SK-N-SH (cell line): ENCODE measurements at regions not wholly inside any gene's neighbourhood (a gene's known extent, or its start where the extent isn't known, plus 50 kb on each side); places are given as distances from the start of the nearest gene placed in this dataset.

Experiments used
- CTCF ChIA-PET: fragments of 300-600, 350-600 bp; formaldehyde crosslinking; extraction: SDS; loops from one replicate; lab custom pipeline; 2021; lab: Yijun Ruan, JAX
- POLR2A ChIA-PET: fragments of 350-600 bp; sonication (Branson Sonifier 250); formaldehyde crosslinking; extraction: SDS; loops from one replicate; lab custom pipeline; 2020; ENCODE audit warnings: antibody characterized with exemption, inconsistent platforms; lab: Yijun Ruan, JAX
- DNase-seq: peaks from one replicate; pipeline ENCODE4 v3.0.0; 2012
- H2AFZ ChIP-seq: fragments of 200-600 bp; sonication (generic); 2 replicates; pipeline ENCODE4 v1.8.1; 2016; ENCODE audit warnings: antibody characterized with exemption, mild to moderate bottlenecking, low read depth
- H3F3A ChIP-seq: fragments of 200-600 bp; sonication (generic); replicated peaks from 2 replicates; pipeline ENCODE3; 2016; ENCODE audit warnings: antibody characterized with exemption, mild to moderate bottlenecking; ENCODE audit not compliant: insufficient read depth
- H3K27ac ChIP-seq, 2 experiments: fragments of 200-500 bp in 1 of 2; fragments of 200-600 bp in 1 of 2; sonication (Bioruptor generic) in 1 of 2; sonication (generic), shearing (Covaris generic) in 1 of 2; 2 replicates each; pipeline versions ENCODE4 v1.5.1 to v1.6.1; 2014 to 2016; ENCODE audit warnings: low read depth in 2 of 2, inconsistent platforms in 1 of 2, low read length in 1 of 2, mild to moderate bottlenecking in 1 of 2, mixed read lengths in 1 of 2
- H3K27me3 ChIP-seq: fragments of 200-600 bp; sonication (generic), shearing (Covaris generic); 2 replicates; pipeline ENCODE4 v1.6.1; 2016; ENCODE audit warnings: mixed run types; ENCODE audit not compliant: insufficient read depth
- H3K36me3 ChIP-seq, 2 experiments: fragments of 200-500 bp in 1 of 2; fragments of 200-600 bp in 1 of 2; sonication (Bioruptor generic) in 1 of 2; sonication (generic) in 1 of 2; replicated peaks in 1 of 2; 2 replicates each; pipeline versions ENCODE3 to v1.5.1; 2014 to 2016; ENCODE audit warnings: low read length in 1 of 2, mild to moderate bottlenecking in 1 of 2; ENCODE audit not compliant: insufficient read depth in 2 of 2, control insufficient read depth in 1 of 2
- H3K4me1 ChIP-seq, 2 experiments: fragments of 200-500 bp in 1 of 2; fragments of 200-600 bp in 1 of 2; sonication (Bioruptor generic) in 1 of 2; sonication (generic), shearing (Covaris generic) in 1 of 2; 2 replicates each; pipeline versions ENCODE4 v1.5.1 to v1.6.1; 2014 to 2016; ENCODE audit warnings: low read depth in 1 of 2, low read length in 1 of 2, mixed run types in 1 of 2; ENCODE audit not compliant: insufficient read depth in 2 of 2, control insufficient read depth in 1 of 2
- H3K4me2 ChIP-seq: fragments of 200-600 bp; sonication (generic), shearing (Covaris generic); 2 replicates; pipeline ENCODE4 v1.6.1; 2017; ENCODE audit warnings: mixed run types
- H3K4me3 ChIP-seq, 2 experiments: fragments of 200-500 bp in 1 of 2; fragments of 200-600 bp in 1 of 2; sonication (Bioruptor generic) in 1 of 2; sonication (generic), shearing (Covaris generic) in 1 of 2; 2 replicates each; pipeline versions ENCODE4 v1.5.1 to v1.8.1; 2014 to 2016; ENCODE audit warnings: low read depth in 2 of 2, inconsistent platforms in 1 of 2, low read length in 1 of 2, mild to moderate bottlenecking in 1 of 2, mixed read lengths in 1 of 2, moderate library complexity in 1 of 2
- H3K79me2 ChIP-seq: fragments of 200-600 bp; sonication (generic); 2 replicates; pipeline ENCODE4 v1.8.1; 2017; ENCODE audit warnings: mild to moderate bottlenecking; ENCODE audit not compliant: insufficient read depth
- H3K9ac ChIP-seq: fragments of 200-600 bp; sonication (generic); 2 replicates; pipeline ENCODE4 v1.6.1; 2017; ENCODE audit warnings: mixed run types
- H3K9me2 ChIP-seq: fragments of 200-600 bp; sonication (generic); 2 replicates; pipeline ENCODE4 v1.6.1; 2017; ENCODE audit warnings: mixed run types
- H3K9me3 ChIP-seq: fragments of 200-600 bp; sonication (generic); 2 replicates; pipeline ENCODE4 v1.6.1; 2017; ENCODE audit warnings: mixed run types, mild to moderate bottlenecking, moderate library complexity
- H4K20me1 ChIP-seq: fragments of 200-600 bp; sonication (generic); 2 replicates; pipeline ENCODE4 v1.6.1; 2017; ENCODE audit warnings: mild to moderate bottlenecking, mixed run types; ENCODE audit not compliant: insufficient read depth
- ELF1 ChIP-seq: IDR thresholded peaks from 2 replicates; pipeline ENCODE4 v1.4.0; 2012
- EP300 ChIP-seq, 2 experiments: IDR thresholded peaks; 2 replicates each; pipeline versions ENCODE4 v1.4.0 to v1.6.1; 2012; ENCODE audit warnings: borderline replicate concordance in 1 of 2, low read depth in 1 of 2, low read length in 1 of 2
- EZH2phosphoT487 ChIP-seq: fragments of 200-600 bp; sonication (generic); IDR thresholded peaks from 2 replicates; pipeline ENCODE4 v1.6.1; 2017; ENCODE audit warnings: low read depth, mixed run types, mild to moderate bottlenecking, antibody characterized with exemption, moderate library complexity, borderline replicate concordance
- FOSL2 ChIP-seq: IDR thresholded peaks from 2 replicates; pipeline ENCODE4 v1.4.0; 2012; ENCODE audit warnings: low read depth, mild to moderate bottlenecking, moderate library complexity, borderline replicate concordance
- FOXM1 ChIP-seq: IDR thresholded peaks from 2 replicates; pipeline ENCODE4 v1.4.0; 2012; ENCODE audit warnings: low read depth, mild to moderate bottlenecking
- GABPA ChIP-seq: IDR thresholded peaks from 2 replicates; pipeline ENCODE4 v1.4.0; 2012; ENCODE audit warnings: low read depth, mild to moderate bottlenecking
- JUND ChIP-seq: IDR thresholded peaks from 2 replicates; pipeline ENCODE4 v1.4.0; 2012
- NFIC ChIP-seq: IDR thresholded peaks from 2 replicates; pipeline ENCODE4 v1.4.0; 2012; ENCODE audit warnings: borderline replicate concordance
- POLR2AphosphoS5 ChIP-seq: IDR thresholded peaks from 2 replicates; pipeline ENCODE4 v1.6.1; 2012; ENCODE audit warnings: low read depth, low read length
- RAD21 ChIP-seq: IDR thresholded peaks from 2 replicates; pipeline ENCODE4 v1.6.1; 2012; ENCODE audit warnings: mild to moderate bottlenecking, low read length
- RXRA ChIP-seq: IDR thresholded peaks from 2 replicates; pipeline ENCODE4 v1.4.0; 2012; ENCODE audit warnings: low read depth, mild to moderate bottlenecking, borderline replicate concordance
- SIN3A ChIP-seq: IDR thresholded peaks from 2 replicates; pipeline ENCODE4 v1.6.1; 2012; ENCODE audit warnings: low read depth, mild to moderate bottlenecking, low read length, moderate library complexity, borderline replicate concordance
- TAF1 ChIP-seq: IDR thresholded peaks from 2 replicates; pipeline ENCODE4 v1.6.1; 2012; ENCODE audit warnings: low read depth, mild to moderate bottlenecking, low read length, moderate library complexity, borderline replicate concordance
- TCF12 ChIP-seq: IDR thresholded peaks from 2 replicates; pipeline ENCODE4 v1.4.0; 2012
- TEAD4 ChIP-seq: IDR thresholded peaks from 2 replicates; pipeline ENCODE4 v1.4.0; 2012; ENCODE audit warnings: mild to moderate bottlenecking, borderline replicate concordance; ENCODE audit not compliant: insufficient read depth
- YY1 ChIP-seq: IDR thresholded peaks from 2 replicates; pipeline ENCODE4 v1.4.0; 2012; ENCODE audit warnings: low read depth, mild to moderate bottlenecking
- WGBS: methylation state at CpG from one replicate; pipeline ENCODE4 v1.1.6; 2017; ENCODE audit warnings: low lambda C conversion rate; 5-methylcytosine and 5-hydroxymethylcytosine counted together
- TF ChIP-seq, protein P1 (sequence below): IDR thresholded peaks from 2 replicates; pipeline ENCODE4 v1.4.0; 2012; ENCODE audit warnings: low read depth, borderline replicate concordance
- TF ChIP-seq, protein P2 (sequence below): IDR thresholded peaks from 2 replicates; pipeline ENCODE4 v1.4.0; 2012; ENCODE audit warnings: low read depth
- TF ChIP-seq, protein P3 (sequence below): fragments of 150-350 bp; IDR thresholded peaks from 2 replicates; pipeline ENCODE4 v1.6.1; 2017; ENCODE audit warnings: antibody characterized with exemption, low read length, low read depth, borderline replicate concordance
- TF ChIP-seq, protein P4 (sequence below): IDR thresholded peaks from 2 replicates; pipeline ENCODE4 v1.6.1; 2012; ENCODE audit warnings: mild to moderate bottlenecking, low read depth, low read length, moderate library complexity
- TF ChIP-seq, protein P5 (sequence below): IDR thresholded peaks from 2 replicates; pipeline ENCODE4; 2012

DNA sequence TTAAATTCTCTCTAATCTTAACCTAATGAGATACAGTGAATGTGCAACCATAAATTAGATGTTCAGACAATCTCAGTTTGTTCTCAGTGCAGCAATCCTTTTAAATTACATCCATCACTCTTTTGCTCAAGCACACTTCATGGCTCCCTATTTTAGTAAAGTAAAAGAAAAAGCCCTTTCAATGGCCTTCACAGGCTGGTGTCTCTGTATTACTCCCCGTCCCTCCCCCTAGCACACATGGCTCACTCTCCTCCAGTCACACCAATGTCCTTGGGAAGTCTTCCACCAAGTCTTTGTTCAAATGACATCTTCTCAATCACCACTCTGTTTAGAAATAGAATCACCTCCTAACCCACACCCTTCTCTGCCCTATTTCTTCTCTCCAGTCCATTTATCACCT is 60.3 kb upstream of the RGS7 start:
- H3F3A ChIP-seq: no peaks in the 10 kb centered on the region
- whole genome bisulfite sequencing: 45% methylated on average over 1 of the region's 1 CpG

DNA sequence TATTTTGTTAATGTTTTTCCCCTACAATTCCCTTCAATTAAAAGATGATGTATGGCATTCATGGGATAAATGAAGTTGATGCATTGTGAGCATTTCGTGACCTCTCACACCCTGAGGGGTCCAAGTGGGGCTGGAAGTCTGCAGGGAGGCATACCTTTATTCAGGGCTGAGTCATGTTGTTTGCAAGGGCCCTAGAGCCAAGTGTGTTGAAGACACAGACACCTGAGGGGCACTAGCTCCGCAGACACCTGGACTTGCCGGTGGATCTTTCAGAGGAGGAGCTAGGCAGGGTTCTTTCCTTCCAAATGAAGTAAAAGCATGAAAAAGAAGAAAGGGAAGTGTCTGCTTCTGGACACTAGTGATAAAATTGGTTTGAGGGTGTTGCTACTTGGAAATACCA is 57.0 kb upstream of the RGS7 start:
- POLR2A ChIA-PET: no interaction called here

More for the DNA sequence above, 60.3 kb upstream of the RGS7 start:
- Histone ChIP-seq H3K4me1 (no peaks in the 10 kb centered on the region), H3K9me2 (no peaks in the 10 kb centered on the region), H3K9me3 (no peaks in the 10 kb centered on the region), H3K27me3 (no peaks in the 10 kb centered on the region), H3K79me2 (no peaks in the 10 kb centered on the region), H3K27ac (no peak overlapping the region), H3K4me2 (no peak overlapping the region), H3K4me3 (no peak overlapping the region)
- DNase-seq: peak; percentile 12
- CTCF ChIA-PET: interaction anchor here (0.9 to 1.0 kb wide), 2 partner anchors 10 to 470 kb away, joined by 3 read pairs; no protein-coding TSS in a partner anchor
- TF ChIP-seq ELF1: no peak
- no peak for TF ChIP-seq GABPA
- no peak for TF ChIP-seq JUND
- no peak for TF ChIP-seq TEAD4
- TF ChIP-seq, protein P1, sequence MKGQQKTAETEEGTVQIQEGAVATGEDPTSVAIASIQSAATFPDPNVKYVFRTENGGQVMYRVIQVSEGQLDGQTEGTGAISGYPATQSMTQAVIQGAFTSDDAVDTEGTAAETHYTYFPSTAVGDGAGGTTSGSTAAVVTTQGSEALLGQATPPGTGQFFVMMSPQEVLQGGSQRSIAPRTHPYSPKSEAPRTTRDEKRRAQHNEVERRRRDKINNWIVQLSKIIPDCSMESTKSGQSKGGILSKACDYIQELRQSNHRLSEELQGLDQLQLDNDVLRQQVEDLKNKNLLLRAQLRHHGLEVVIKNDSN: no peak
- TF ChIP-seq POLR2AphosphoS5: no peak
- TF ChIP-seq, protein P2, sequence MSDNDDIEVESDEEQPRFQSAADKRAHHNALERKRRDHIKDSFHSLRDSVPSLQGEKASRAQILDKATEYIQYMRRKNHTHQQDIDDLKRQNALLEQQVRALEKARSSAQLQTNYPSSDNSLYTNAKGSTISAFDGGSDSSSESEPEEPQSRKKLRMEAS: no peak
- TF ChIP-seq RXRA: no peak
- TF ChIP-seq, protein P3, sequence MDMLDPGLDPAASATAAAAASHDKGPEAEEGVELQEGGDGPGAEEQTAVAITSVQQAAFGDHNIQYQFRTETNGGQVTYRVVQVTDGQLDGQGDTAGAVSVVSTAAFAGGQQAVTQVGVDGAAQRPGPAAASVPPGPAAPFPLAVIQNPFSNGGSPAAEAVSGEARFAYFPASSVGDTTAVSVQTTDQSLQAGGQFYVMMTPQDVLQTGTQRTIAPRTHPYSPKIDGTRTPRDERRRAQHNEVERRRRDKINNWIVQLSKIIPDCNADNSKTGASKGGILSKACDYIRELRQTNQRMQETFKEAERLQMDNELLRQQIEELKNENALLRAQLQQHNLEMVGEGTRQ: no peak
- TF ChIP-seq SIN3A: no peak
- no peak for TF ChIP-seq YY1
- no peak for TF ChIP-seq RAD21
- no peak for TF ChIP-seq EZH2phosphoT487
- TF ChIP-seq FOXM1: no peak
- TF ChIP-seq, all 33 proteins: peak for 0
- Histone ChIP-seq H3K36me3 (no peaks in the 10 kb centered on the region), H3K9ac (no peak overlapping the region), H2AFZ (no peak overlapping the region), H4K20me1 (no peaks in the 10 kb centered on the region)
- POLR2A ChIA-PET: no interaction called here

More for the DNA sequence above, 57.0 kb upstream of the RGS7 start:
- Histone ChIP-seq H2AFZ (no peak overlapping the region), H3K4me1 (peaks cover 0 to 2% of the 10 kb centered on the region in 2 experiments; a peak in 1 of 4 replicates), H3K9me2 (no peaks in the 10 kb centered on the region), H3K9me3 (no peaks in the 10 kb centered on the region), H3K4me2 (no peak overlapping the region), H3K4me3 (no peak overlapping the region), H4K20me1 (no peaks in the 10 kb centered on the region), H3K9ac (no peak overlapping the region), H3K36me3 (no peaks in the 10 kb centered on the region), H3K27me3 (no peaks in the 10 kb centered on the region), H3K27ac (no peak overlapping the region), H3K79me2 (no peaks in the 10 kb centered on the region), H3F3A (no peaks in the 10 kb centered on the region)
- no peak for DNase-seq
- CTCF ChIA-PET: no interaction called here
- TF ChIP-seq, protein P4, sequence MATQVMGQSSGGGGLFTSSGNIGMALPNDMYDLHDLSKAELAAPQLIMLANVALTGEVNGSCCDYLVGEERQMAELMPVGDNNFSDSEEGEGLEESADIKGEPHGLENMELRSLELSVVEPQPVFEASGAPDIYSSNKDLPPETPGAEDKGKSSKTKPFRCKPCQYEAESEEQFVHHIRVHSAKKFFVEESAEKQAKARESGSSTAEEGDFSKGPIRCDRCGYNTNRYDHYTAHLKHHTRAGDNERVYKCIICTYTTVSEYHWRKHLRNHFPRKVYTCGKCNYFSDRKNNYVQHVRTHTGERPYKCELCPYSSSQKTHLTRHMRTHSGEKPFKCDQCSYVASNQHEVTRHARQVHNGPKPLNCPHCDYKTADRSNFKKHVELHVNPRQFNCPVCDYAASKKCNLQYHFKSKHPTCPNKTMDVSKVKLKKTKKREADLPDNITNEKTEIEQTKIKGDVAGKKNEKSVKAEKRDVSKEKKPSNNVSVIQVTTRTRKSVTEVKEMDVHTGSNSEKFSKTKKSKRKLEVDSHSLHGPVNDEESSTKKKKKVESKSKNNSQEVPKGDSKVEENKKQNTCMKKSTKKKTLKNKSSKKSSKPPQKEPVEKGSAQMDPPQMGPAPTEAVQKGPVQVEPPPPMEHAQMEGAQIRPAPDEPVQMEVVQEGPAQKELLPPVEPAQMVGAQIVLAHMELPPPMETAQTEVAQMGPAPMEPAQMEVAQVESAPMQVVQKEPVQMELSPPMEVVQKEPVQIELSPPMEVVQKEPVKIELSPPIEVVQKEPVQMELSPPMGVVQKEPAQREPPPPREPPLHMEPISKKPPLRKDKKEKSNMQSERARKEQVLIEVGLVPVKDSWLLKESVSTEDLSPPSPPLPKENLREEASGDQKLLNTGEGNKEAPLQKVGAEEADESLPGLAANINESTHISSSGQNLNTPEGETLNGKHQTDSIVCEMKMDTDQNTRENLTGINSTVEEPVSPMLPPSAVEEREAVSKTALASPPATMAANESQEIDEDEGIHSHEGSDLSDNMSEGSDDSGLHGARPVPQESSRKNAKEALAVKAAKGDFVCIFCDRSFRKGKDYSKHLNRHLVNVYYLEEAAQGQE: no peak
- TF ChIP-seq GABPA (no peak), FOXM1 (no peak), TCF12 (no peak), RXRA (no peak), TAF1 (no peak), EP300 (IDR thresholded peaks at IDR 0.05; ENCODE audit: borderline replicate concordance in 1 of 2, low read depth in 1 of 2, low read length in 1 of 2) (no peak), POLR2AphosphoS5 (no peak), NFIC (no peak), FOSL2 (no peak), TEAD4 (no peak), JUND (no peak)
- TF ChIP-seq, protein P5, sequence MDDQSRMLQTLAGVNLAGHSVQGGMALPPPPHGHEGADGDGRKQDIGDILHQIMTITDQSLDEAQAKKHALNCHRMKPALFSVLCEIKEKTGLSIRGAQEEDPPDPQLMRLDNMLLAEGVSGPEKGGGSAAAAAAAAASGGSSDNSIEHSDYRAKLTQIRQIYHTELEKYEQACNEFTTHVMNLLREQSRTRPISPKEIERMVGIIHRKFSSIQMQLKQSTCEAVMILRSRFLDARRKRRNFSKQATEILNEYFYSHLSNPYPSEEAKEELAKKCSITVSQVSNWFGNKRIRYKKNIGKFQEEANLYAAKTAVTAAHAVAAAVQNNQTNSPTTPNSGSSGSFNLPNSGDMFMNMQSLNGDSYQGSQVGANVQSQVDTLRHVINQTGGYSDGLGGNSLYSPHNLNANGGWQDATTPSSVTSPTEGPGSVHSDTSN: no peak
- whole genome bisulfite sequencing: 60% methylated on average over 3 of the region's 3 CpGs
